Ovary (tissue), 7 donors: ENCODE measurements at regions not wholly inside any gene's neighbourhood (a gene's known extent, or its start where the extent isn't known, plus 50 kb on each side); places are given as distances from the start of the nearest gene placed in this dataset.

Source experiments
- DNase-seq, 5 donors: peaks; one replicate each; pipeline ENCODE4 v3.0.0-alpha.2; 2019 to 2020
- H3K27ac ChIP-seq, 2 donors: fragments of 200-600 bp; one replicate each; pipeline versions ENCODE4 v1.5.1 to v1.8.0; 2019 to 2022
- H3K27me3 ChIP-seq: fragments of 200-600 bp; one replicate; pipeline ENCODE4 v1.8.0; 2022
- H3K36me3 ChIP-seq: fragments of 200-600 bp; sonication (generic); one replicate; pipeline ENCODE4 v1.5.1; 2019
- H3K4me1 ChIP-seq: one replicate; pipeline ENCODE4 v1.8.1; 2013; ENCODE audit warnings: mild to moderate bottlenecking, moderate library complexity; ENCODE audit not compliant: insufficient read depth
- H3K4me3 ChIP-seq: fragments of 200-600 bp; sonication (generic); one replicate; pipeline ENCODE4 v1.5.1; 2017
- H3K9me3 ChIP-seq, 2 donors: fragments of 200-600 bp in 1 of 2; sonication (generic) in 1 of 2; one replicate each; pipeline versions ENCODE4 v1.5.1 to v1.8.1; 2013 to 2019; ENCODE audit warnings: mild to moderate bottlenecking in 1 of 2, moderate library complexity in 1 of 2
- EP300 ChIP-seq: sonication (generic); formaldehyde crosslinking; IDR thresholded peaks from one replicate; pipeline ENCODE4 v1.6.1; 2017; ENCODE audit warnings: antibody characterized with exemption
- POLR2A ChIP-seq: fragments of 450-650 bp; IDR thresholded peaks from one replicate; pipeline ENCODE4 v1.6.1; 2017; ENCODE audit warnings: antibody characterized with exemption, mild to moderate bottlenecking, moderate library complexity
- WGBS, 3 donors: extraction: QIAGEN DNeasy Blood & Tissue Kit in 1 of 3; methylation state at CpG; one replicate each; pipeline versions ENCODE4 v1.1.5 to v1.1.7; 2013 to 2017; 5-methylcytosine and 5-hydroxymethylcytosine counted together
- intact Hi-C, 4 donors: fragments of 100-400 bp; cut with DNase I; formaldehyde crosslinking; loops; one replicate each; pipeline versions ENCODE4 v1.11.0 to v1.15.1; 2022 to 2023
- TF ChIP-seq, protein P1 (sequence below), 3 donors: fragments of 450-650 bp in 2 of 3; fragments of 200-600 bp in 1 of 3; IDR thresholded peaks; one replicate each; pipeline versions ENCODE4 v1.5.1 to v1.8.0; 2016 to 2022; ENCODE audit warnings: antibody characterized with exemption in 3 of 3, mild to moderate bottlenecking in 1 of 3
- donor health status: DM: no; HTN: no; CAD: no; lungs with moderate emphysema.
- donor health status: DM: no; HTN: no; CAD: no.
- donor health status: Bipolar disorder and iron deficiency.
- donor health status: DM: no; HTN: no; CAD: no.
- donor health status: DM: yes; HTN: yes; CAD: no.

DNA sequence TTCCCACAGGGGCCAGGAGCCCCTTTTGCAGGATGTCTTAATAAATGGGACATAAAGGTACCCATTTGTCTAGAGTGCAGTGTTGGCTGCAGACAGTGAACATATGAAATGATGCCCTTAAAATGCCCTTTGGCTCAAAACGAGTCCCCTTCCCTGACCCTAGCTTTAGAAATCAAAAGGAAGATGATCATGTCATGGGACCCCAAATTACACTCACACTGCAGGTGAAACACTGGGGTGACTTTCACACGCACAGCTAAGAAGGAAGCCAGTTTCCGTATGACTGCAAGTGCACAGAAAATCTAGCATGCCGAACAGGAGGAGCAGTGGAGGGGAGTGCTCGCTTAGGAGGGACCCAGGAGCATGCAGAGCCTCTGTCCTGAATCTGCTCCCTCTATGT is 154.5 kb upstream of the KLF14 start:
- Histone ChIP-seq H3K4me1 (peaks cover 9% of the 10 kb centered on the region), H3K9me3 (no peaks in the 10 kb centered on the region), H3K27ac (peak overlapping the region; percentile 7 to 20), H3K36me3 (no peaks in the 10 kb centered on the region), H3K4me3 (no peak overlapping the region), H3K27me3 (no peaks in the 10 kb centered on the region)
- intact Hi-C loops: no loop called here
- DNase-seq: no peak
- 80 to 91% (median 83%) methylated on average over 5 of the region's 5 CpGs for WGBS, 3 donors
- TF ChIP-seq, protein P1, sequence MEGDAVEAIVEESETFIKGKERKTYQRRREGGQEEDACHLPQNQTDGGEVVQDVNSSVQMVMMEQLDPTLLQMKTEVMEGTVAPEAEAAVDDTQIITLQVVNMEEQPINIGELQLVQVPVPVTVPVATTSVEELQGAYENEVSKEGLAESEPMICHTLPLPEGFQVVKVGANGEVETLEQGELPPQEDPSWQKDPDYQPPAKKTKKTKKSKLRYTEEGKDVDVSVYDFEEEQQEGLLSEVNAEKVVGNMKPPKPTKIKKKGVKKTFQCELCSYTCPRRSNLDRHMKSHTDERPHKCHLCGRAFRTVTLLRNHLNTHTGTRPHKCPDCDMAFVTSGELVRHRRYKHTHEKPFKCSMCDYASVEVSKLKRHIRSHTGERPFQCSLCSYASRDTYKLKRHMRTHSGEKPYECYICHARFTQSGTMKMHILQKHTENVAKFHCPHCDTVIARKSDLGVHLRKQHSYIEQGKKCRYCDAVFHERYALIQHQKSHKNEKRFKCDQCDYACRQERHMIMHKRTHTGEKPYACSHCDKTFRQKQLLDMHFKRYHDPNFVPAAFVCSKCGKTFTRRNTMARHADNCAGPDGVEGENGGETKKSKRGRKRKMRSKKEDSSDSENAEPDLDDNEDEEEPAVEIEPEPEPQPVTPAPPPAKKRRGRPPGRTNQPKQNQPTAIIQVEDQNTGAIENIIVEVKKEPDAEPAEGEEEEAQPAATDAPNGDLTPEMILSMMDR (IDR thresholded peaks at IDR 0.05): no peak
- TF ChIP-seq EP300 (no peak), POLR2A (no peak)

DNA sequence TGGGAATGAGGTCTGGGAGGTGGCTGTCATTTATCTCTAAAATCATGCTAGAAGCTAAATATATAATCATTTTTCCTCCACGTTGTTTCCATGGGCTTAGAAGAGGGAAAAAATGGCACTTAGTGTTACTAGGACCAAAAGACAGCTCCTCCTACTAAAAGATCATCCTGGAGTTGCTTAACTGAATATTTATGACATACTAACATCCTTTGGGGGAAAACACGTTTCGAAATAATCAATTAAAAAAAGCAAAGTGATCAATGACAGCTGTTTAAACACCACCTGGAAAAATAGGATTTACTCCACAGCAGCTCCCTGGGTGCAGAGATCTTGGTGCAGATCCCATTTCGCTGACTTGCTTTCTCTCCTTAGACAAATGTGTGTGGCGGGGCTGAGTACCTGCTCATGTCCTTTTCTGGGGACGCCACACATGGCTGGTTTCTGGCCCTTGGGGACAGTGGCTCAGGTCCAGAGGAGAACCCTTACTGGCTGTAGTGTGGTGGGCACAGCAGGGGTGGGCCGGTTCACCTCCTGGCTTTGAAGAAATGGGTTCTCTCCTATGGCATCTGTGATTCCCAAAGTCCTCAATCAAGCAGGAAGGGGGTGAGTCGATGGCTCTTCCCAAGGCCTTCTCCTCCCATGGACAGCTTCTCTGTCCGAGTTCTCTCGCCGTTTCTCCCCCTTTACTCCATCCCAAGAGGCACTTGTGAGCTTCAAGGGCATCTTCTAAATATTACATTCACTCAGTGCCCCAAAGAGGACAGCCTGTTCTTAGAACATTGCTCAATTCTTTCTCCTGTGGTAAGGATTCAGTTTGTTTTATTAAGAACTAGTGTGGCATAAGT is 156.4 kb upstream of the KLF14 start:
- peak in 1 of 5 donors; percentile 40 for DNase-seq
- Histone ChIP-seq H3K9me3 (no peaks in the 10 kb centered on the region), H3K27ac (peak overlapping the region; percentile 69 to 73), H3K4me3 (no peak overlapping the region), H3K27me3 (no peaks in the 10 kb centered on the region), H3K4me1 (peaks cover 10% of the 10 kb centered on the region), H3K36me3 (no peaks in the 10 kb centered on the region)
- intact Hi-C loops: loop anchor here (10.0 kb wide), 3 partner anchors 114 to 624 kb away; no protein-coding TSS in a partner anchor
- 55 to 58% (median 57%) methylated on average over 11 of the region's 11 CpGs for WGBS, 3 donors
- TF ChIP-seq POLR2A: no peak
- TF ChIP-seq EP300: no peak
- TF ChIP-seq, protein P1 (IDR thresholded peaks at IDR 0.05): no peak

GRCh38 chr7:130891254-130892094 is 157.5 kb upstream of the KLF14 start:
- Histone ChIP-seq H3K27me3 (no peaks in the 10 kb centered on the region), H3K4me1 (peaks cover 10% of the 10 kb centered on the region), H3K9me3 (no peaks in the 10 kb centered on the region), H3K36me3 (no peaks in the 10 kb centered on the region), H3K27ac (peak overlapping the region; percentile 69 to 73), H3K4me3 (peak overlapping the region; percentile 8)
- peak; percentile 59 to 72 (median 67) for DNase-seq
- TF ChIP-seq, protein P1 (IDR thresholded peaks at IDR 0.05): no peak
- TF ChIP-seq EP300: no peak
- no peak for TF ChIP-seq POLR2A
- WGBS, 3 donors: 20 to 30% (median 25%) methylated on average over 13 to 15 of the region's 15 CpGs
- intact Hi-C loops: loop anchor here (10.0 kb wide), 3 partner anchors 113 to 623 kb away; no protein-coding TSS in a partner anchor

GRCh38 chr7:130893441-130893894 is 159.5 kb upstream of the KLF14 start:
- H3K4me3 ChIP-seq: no peak overlapping the region
- peak overlapping the region; percentile 39 to 66 for H3K27ac ChIP-seq
- H3K36me3 ChIP-seq: no peaks in the 10 kb centered on the region
- no peaks in the 10 kb centered on the region for H3K9me3 ChIP-seq
- intact Hi-C loops: loop anchor here (10.0 kb wide), 3 partner anchors 111 to 621 kb away; no protein-coding TSS in a partner anchor
- no peak for DNase-seq
- peaks cover 8% of the 10 kb centered on the region for H3K4me1 ChIP-seq
- TF ChIP-seq POLR2A: no peak
- TF ChIP-seq EP300: no peak
- TF ChIP-seq, protein P1 (IDR thresholded peaks at IDR 0.05): no peak
- WGBS, 3 donors: 14 to 17% (median 16%) methylated on average over 7 of the region's 7 CpGs
- H3K27me3 ChIP-seq: no peaks in the 10 kb centered on the region
